ENCODE measurements at regions not wholly inside any gene's neighbourhood (a gene's known extent, or its start where the extent isn't known, plus 50 kb on each side); places are given as distances from the start of the nearest gene placed in this dataset.

DNA sequence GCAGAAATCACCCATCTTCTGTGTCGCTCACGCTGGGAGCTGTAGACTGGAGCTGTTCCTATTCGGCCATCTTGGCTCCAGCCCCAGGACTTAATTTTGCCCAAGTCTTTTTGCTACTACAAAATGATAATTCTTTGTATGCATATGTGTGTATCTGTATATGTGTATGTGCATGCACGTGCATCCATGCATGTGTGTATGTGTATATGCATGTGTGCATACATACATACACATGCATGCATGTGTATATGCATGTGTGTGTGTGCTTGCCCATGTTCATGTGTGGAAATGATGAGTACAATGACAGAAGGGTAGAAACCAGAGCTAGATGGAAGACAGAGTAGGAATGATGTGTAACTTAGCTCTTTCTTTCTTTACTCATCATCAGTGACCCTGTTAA is 497.9 kb upstream of the SPRED2 start:
- TF ChIP-seq, protein P1, sequence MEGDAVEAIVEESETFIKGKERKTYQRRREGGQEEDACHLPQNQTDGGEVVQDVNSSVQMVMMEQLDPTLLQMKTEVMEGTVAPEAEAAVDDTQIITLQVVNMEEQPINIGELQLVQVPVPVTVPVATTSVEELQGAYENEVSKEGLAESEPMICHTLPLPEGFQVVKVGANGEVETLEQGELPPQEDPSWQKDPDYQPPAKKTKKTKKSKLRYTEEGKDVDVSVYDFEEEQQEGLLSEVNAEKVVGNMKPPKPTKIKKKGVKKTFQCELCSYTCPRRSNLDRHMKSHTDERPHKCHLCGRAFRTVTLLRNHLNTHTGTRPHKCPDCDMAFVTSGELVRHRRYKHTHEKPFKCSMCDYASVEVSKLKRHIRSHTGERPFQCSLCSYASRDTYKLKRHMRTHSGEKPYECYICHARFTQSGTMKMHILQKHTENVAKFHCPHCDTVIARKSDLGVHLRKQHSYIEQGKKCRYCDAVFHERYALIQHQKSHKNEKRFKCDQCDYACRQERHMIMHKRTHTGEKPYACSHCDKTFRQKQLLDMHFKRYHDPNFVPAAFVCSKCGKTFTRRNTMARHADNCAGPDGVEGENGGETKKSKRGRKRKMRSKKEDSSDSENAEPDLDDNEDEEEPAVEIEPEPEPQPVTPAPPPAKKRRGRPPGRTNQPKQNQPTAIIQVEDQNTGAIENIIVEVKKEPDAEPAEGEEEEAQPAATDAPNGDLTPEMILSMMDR (conservative IDR thresholded peaks at IDR 0.05) = no peak
- TF ChIP-seq ZFX (IDR thresholded peaks at IDR 0.05) = no peak

All from C4-2B (cell line).